Thyroid gland (tissue), 4 donors: ENCODE measurements at regions not wholly inside any gene's neighbourhood (a gene's known extent, or its start where the extent isn't known, plus 50 kb on each side); places are given as distances from the start of the nearest gene placed in this dataset.

Source experiments
- CTCF ChIP-seq, 6 experiments: fragments of 200-600 bp in 3 of 6; fragments of 450-650 bp in 3 of 6; sonication (generic) in 3 of 6; IDR thresholded peaks; one replicate each; pipeline ENCODE4 v1.5.1; 2016 to 2019; ENCODE audit warnings: antibody characterized with exemption in 6 of 6, mild to moderate bottlenecking in 2 of 6, inconsistent platforms in 1 of 6, moderate library complexity in 1 of 6
- POLR2A ChIP-seq, 2 donors: fragments of 450-650 bp; IDR thresholded peaks; one replicate each; pipeline ENCODE4 v1.6.1; 2017; ENCODE audit warnings: antibody characterized with exemption in 2 of 2, mild to moderate bottlenecking in 2 of 2, moderate library complexity in 1 of 2

GRCh38 chr11:26860091-26860780 lies 133.7 kb upstream of the FIBIN start:
- TF ChIP-seq CTCF (IDR thresholded peaks at IDR 0.05) (no peak), POLR2A (IDR thresholded peaks at IDR 0.05) (no peak)
